ENCODE measurements at regions not wholly inside any gene's neighbourhood (a gene's known extent, or its start where the extent isn't known, plus 50 kb on each side); places are given as distances from the start of the nearest gene placed in this dataset.

DNA sequence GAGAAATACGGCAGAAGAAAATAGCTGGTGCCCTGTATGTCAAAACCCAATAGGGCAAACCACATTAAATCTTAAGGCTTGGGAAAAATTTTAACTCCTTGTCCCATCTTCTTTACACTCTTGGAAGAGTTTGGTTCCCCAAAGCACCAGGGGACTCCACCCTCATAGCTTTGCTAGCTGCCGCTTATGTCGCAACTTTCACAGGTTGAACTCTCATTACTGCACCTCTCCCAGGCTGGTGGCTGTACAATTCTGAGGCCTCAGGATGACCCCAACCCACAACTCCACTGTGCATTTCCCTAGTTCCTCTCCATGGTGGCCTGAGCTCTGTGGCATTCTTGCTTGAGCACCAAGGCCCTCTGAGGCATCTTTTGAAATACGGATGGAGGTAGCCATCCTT lies 1478.8 kb downstream of the FAM133A start:
- Histone ChIP-seq H3K4me3 (no peak overlapping the region), H3K27me3 (no peaks in the 10 kb centered on the region), H3K9me3 (no peaks in the 10 kb centered on the region), H3K4me1 (no peaks in the 10 kb centered on the region), H3K27ac (no peak overlapping the region), H3K36me3 (no peaks in the 10 kb centered on the region)
- ATAC-seq, result no peak
- WGBS, 2 donors (ENCODE audit: low coverage in 1 of 2), result 88 to 92% methylated on average over 2 to 3 of the region's 4 CpGs
- TF ChIP-seq POLR2A (IDR thresholded peaks at IDR 0.05), result no peak
- no peak for TF ChIP-seq POLR2AphosphoS5 (IDR thresholded peaks at IDR 0.05)
- TF ChIP-seq EP300 (IDR thresholded peaks at IDR 0.05), result no peak
- TF ChIP-seq, protein P1, sequence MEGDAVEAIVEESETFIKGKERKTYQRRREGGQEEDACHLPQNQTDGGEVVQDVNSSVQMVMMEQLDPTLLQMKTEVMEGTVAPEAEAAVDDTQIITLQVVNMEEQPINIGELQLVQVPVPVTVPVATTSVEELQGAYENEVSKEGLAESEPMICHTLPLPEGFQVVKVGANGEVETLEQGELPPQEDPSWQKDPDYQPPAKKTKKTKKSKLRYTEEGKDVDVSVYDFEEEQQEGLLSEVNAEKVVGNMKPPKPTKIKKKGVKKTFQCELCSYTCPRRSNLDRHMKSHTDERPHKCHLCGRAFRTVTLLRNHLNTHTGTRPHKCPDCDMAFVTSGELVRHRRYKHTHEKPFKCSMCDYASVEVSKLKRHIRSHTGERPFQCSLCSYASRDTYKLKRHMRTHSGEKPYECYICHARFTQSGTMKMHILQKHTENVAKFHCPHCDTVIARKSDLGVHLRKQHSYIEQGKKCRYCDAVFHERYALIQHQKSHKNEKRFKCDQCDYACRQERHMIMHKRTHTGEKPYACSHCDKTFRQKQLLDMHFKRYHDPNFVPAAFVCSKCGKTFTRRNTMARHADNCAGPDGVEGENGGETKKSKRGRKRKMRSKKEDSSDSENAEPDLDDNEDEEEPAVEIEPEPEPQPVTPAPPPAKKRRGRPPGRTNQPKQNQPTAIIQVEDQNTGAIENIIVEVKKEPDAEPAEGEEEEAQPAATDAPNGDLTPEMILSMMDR (IDR thresholded peaks at IDR 0.05), result no peak

DNA sequence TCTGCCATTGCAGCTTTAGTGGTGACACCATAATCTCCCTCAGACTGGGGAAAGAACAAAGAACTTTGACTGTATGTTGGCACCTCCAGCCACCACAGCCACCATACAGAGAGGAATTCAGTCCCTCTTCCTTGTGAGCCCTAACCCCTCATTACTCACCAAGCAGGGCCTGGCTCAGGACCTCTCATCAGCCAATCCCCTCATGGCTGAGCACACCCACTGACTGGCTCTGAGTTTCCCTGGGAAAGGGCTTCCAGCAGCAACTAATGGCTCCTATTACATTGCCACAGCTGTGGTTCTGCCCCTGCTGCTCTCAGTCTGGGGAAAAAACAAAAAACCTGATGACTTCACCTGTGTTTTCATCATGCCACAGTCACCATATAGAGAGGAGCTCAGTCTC lies 1482.6 kb downstream of the FAM133A start:
- TF ChIP-seq EP300 (IDR thresholded peaks at IDR 0.05) (no peak), POLR2A (IDR thresholded peaks at IDR 0.05) (no peak), POLR2AphosphoS5 (IDR thresholded peaks at IDR 0.05) (no peak)
- TF ChIP-seq, protein P1 (IDR thresholded peaks at IDR 0.05), result no peak
- Histone ChIP-seq H3K4me3 (no peak overlapping the region), H3K9me3 (no peaks in the 10 kb centered on the region), H3K4me1 (no peaks in the 10 kb centered on the region), H3K27me3 (no peaks in the 10 kb centered on the region), H3K27ac (no peak overlapping the region), H3K36me3 (no peaks in the 10 kb centered on the region)
- no peak for ATAC-seq

Small RNAs in the stretch of these regions (small RNA-seq; reads per million reads assigned to genes)
- 0 reads per million in 4 donors for gene MIR548M

All from gastroesophageal sphincter (tissue), 4 donors.